Immature natural killer cell (primary cell): ENCODE measurements at regions not wholly inside any gene's neighbourhood (a gene's known extent, or its start where the extent isn't known, plus 50 kb on each side); places are given as distances from the start of the nearest gene placed in this dataset.
"Not testable (repeated sequence)": the region's sequence is repeated elsewhere in the genome, so short reads cannot be mapped to it uniquely, and the experiment has no call there.

ENCODE experiments used
- DNase-seq, 3 donors: peaks; one replicate each; pipeline ENCODE4 v3.0.0; 2022; ENCODE audit warnings: mixed read lengths in 1 of 3
- H3K27ac Mint-ChIP-seq, 6 donors: one replicate each; pipeline ENCODE4 v1.8.0; 2020; ENCODE audit warnings: mixed read lengths in 6 of 6, mild to moderate bottlenecking in 5 of 6, inconsistent platforms in 4 of 6, moderate library complexity in 3 of 6
- H3K27me3 Mint-ChIP-seq, 3 donors: one replicate each; pipeline ENCODE4 v1.8.0; 2020 to 2021; ENCODE audit warnings: low read depth in 3 of 3, mild to moderate bottlenecking in 3 of 3, mixed read lengths in 3 of 3, moderate library complexity in 3 of 3, inconsistent platforms in 1 of 3
- H3K36me3 Mint-ChIP-seq, 3 donors: one replicate each; pipeline ENCODE4 v1.8.0; 2020; ENCODE audit warnings: mixed read lengths in 3 of 3, inconsistent platforms in 2 of 3, mild to moderate bottlenecking in 2 of 3
- H3K4me1 Mint-ChIP-seq, 2 donors: one replicate each; pipeline ENCODE4 v1.8.0; 2020; ENCODE audit warnings: inconsistent platforms in 2 of 2, mild to moderate bottlenecking in 2 of 2, mixed read lengths in 2 of 2, moderate library complexity in 1 of 2
- H3K4me3 Mint-ChIP-seq, 5 donors: one replicate each; pipeline ENCODE4 v1.8.0; 2020; ENCODE audit warnings: mild to moderate bottlenecking in 5 of 5, mixed read lengths in 5 of 5, inconsistent platforms in 3 of 5, moderate library complexity in 3 of 5
- H3K9me3 Mint-ChIP-seq, 6 donors: one replicate each; pipeline ENCODE4 v1.8.0; 2020; ENCODE audit warnings: mild to moderate bottlenecking in 6 of 6, mixed read lengths in 6 of 6, inconsistent platforms in 4 of 6, moderate library complexity in 3 of 6

GRCh38 chr2:220586980-220587530, 959.6 kb downstream of the SLC4A3 start:
- Mint-ChIP-seq H3K4me3 (no peak overlapping the region), H3K27me3 (peaks cover 0 to 3% (median 2%) of the 10 kb centered on the region in 3 donors), H3K9me3 (peaks cover 0 to 7% (median 0%) of the 10 kb centered on the region in 6 donors), H3K4me1 (no peaks in the 10 kb centered on the region), H3K36me3 (no peaks in the 10 kb centered on the region), H3K27ac (no peak overlapping the region)
- no peak for DNase-seq

- Mint-ChIP-seq H3K27me3 (peaks cover 0 to 2% (median 0%) of the 10 kb centered on the region in 3 donors), H3K4me1 (no peaks in the 10 kb centered on the region), H3K4me3 (no peak overlapping the region), H3K27ac (no peak overlapping the region), H3K9me3 (peaks cover 0 to 7% (median 0%) of the 10 kb centered on the region in 6 donors), H3K36me3 (no peaks in the 10 kb centered on the region)
- DNase-seq = no peak
Measured at GRCh38 chr2:220588148-220588547, 960.7 kb downstream of the SLC4A3 start.

GRCh38 chr2:220590476-220590875, 963.0 kb downstream of the SLC4A3 start:
- H3K9me3 Mint-ChIP-seq = peaks cover 0 to 6% (median 0%) of the 10 kb centered on the region in 6 donors
- no peak overlapping the region for H3K27ac Mint-ChIP-seq
- peaks cover 0 to 3% (median 2%) of the 10 kb centered on the region in 3 donors for H3K27me3 Mint-ChIP-seq
- H3K36me3 Mint-ChIP-seq = no peaks in the 10 kb centered on the region
- no peak overlapping the region for H3K4me3 Mint-ChIP-seq
- H3K4me1 Mint-ChIP-seq = no peaks in the 10 kb centered on the region
- DNase-seq = no peak

GRCh38 chr2:220593526-220593925, 966.1 kb downstream of the SLC4A3 start:
- Mint-ChIP-seq H3K4me3 (no peak overlapping the region), H3K36me3 (no peaks in the 10 kb centered on the region), H3K4me1 (no peaks in the 10 kb centered on the region), H3K27ac (no peak overlapping the region), H3K27me3 (peaks cover 0 to 2% (median 2%) of the 10 kb centered on the region in 3 donors), H3K9me3 (no peaks in the 10 kb centered on the region)
- no peak for DNase-seq

- Mint-ChIP-seq H3K9me3 (peaks cover 0 to 9% (median under 1%) of the 10 kb centered on the region in 6 donors), H3K27me3 (peaks cover 0 to 1% (median 0%) of the 10 kb centered on the region in 3 donors), H3K4me1 (no peaks in the 10 kb centered on the region), H3K4me3 (no peak overlapping the region), H3K36me3 (no peaks in the 10 kb centered on the region), H3K27ac (no peak overlapping the region)
- DNase-seq = no peak
Measured at GRCh38 chr2:220601674-220602073, 970.4 kb downstream of the EPHA4 start.

- H3K4me1 Mint-ChIP-seq, H3K36me3 Mint-ChIP-seq, DNase-seq, H3K27ac Mint-ChIP-seq, H3K9me3 Mint-ChIP-seq, H3K27me3 Mint-ChIP-seq, H3K4me3 Mint-ChIP-seq: not testable (repeated sequence)
Measured at GRCh38 chr2:220613004-220613403, 959.1 kb downstream of the EPHA4 start.

GRCh38 chr2:220614064-220614463, 958.0 kb downstream of the EPHA4 start:
- Mint-ChIP-seq H3K27ac (no peak overlapping the region), H3K9me3 (peaks cover 0 to 5% (median 0%) of the 10 kb centered on the region in 6 donors), H3K4me3 (no peak overlapping the region), H3K27me3 (no peaks in the 10 kb centered on the region), H3K36me3 (no peaks in the 10 kb centered on the region), H3K4me1 (no peaks in the 10 kb centered on the region)
- no peak for DNase-seq

GRCh38 chr2:220619525-220620220, 952.4 kb downstream of the EPHA4 start:
- Mint-ChIP-seq H3K4me3 (no peak overlapping the region), H3K4me1 (no peaks in the 10 kb centered on the region), H3K9me3 (peaks cover 0 to 7% (median 3%) of the 10 kb centered on the region in 6 donors), H3K27ac (no peak overlapping the region), H3K27me3 (peaks cover 0 to 3% (median 2%) of the 10 kb centered on the region in 3 donors), H3K36me3 (peaks cover 0 to 3% (median 0%) of the 10 kb centered on the region in 3 donors)
- no peak for DNase-seq

- DNase-seq = no peak
- no peak overlapping the region for H3K4me3 Mint-ChIP-seq
- peaks cover 0 to 3% (median 0%) of the 10 kb centered on the region in 6 donors for H3K9me3 Mint-ChIP-seq
- no peaks in the 10 kb centered on the region for H3K27me3 Mint-ChIP-seq
- no peak overlapping the region for H3K27ac Mint-ChIP-seq
- no peaks in the 10 kb centered on the region for H3K36me3 Mint-ChIP-seq
- no peaks in the 10 kb centered on the region for H3K4me1 Mint-ChIP-seq
Measured at GRCh38 chr2:220626603-220627002, 945.5 kb downstream of the EPHA4 start.

GRCh38 chr2:220628252-220628651, 943.9 kb downstream of the EPHA4 start:
- no peak for DNase-seq
- Mint-ChIP-seq H3K36me3 (no peaks in the 10 kb centered on the region), H3K9me3 (peaks cover 0 to 3% (median 0%) of the 10 kb centered on the region in 6 donors), H3K27me3 (no peaks in the 10 kb centered on the region), H3K27ac (no peak overlapping the region), H3K4me1 (no peaks in the 10 kb centered on the region), H3K4me3 (no peak overlapping the region)

- Mint-ChIP-seq H3K27me3 (peaks cover 0 to 5% (median 2%) of the 10 kb centered on the region in 3 donors), H3K4me3 (no peak overlapping the region), H3K27ac (no peak overlapping the region), H3K9me3 (no peaks in the 10 kb centered on the region), H3K36me3 (no peaks in the 10 kb centered on the region), H3K4me1 (no peaks in the 10 kb centered on the region)
- no peak for DNase-seq
Measured at GRCh38 chr2:220641137-220641536, 931.0 kb downstream of the EPHA4 start.

GRCh38 chr2:220646424-220646823, 925.7 kb downstream of the EPHA4 start:
- Mint-ChIP-seq H3K27me3 (peaks cover 2 to 5% (median 4%) of the 10 kb centered on the region in 3 donors), H3K4me3 (no peak overlapping the region), H3K4me1 (no peaks in the 10 kb centered on the region), H3K27ac (no peak overlapping the region), H3K36me3 (no peaks in the 10 kb centered on the region), H3K9me3 (no peaks in the 10 kb centered on the region)
- DNase-seq = no peak

GRCh38 chr2:220648628-220649027, 923.5 kb downstream of the EPHA4 start:
- no peak for DNase-seq
- Mint-ChIP-seq H3K4me3 (no peak overlapping the region), H3K4me1 (no peaks in the 10 kb centered on the region), H3K36me3 (no peaks in the 10 kb centered on the region), H3K27ac (no peak overlapping the region), H3K9me3 (no peaks in the 10 kb centered on the region), H3K27me3 (peaks cover 2 to 5% (median 2%) of the 10 kb centered on the region in 3 donors)

- no peak for DNase-seq
- Mint-ChIP-seq H3K4me3 (no peak overlapping the region), H3K27ac (no peak overlapping the region), H3K4me1 (no peaks in the 10 kb centered on the region), H3K9me3 (no peaks in the 10 kb centered on the region), H3K27me3 (peaks cover 0 to 8% (median 0%) of the 10 kb centered on the region in 3 donors), H3K36me3 (no peaks in the 10 kb centered on the region)
Measured at GRCh38 chr2:220653776-220654175, 918.3 kb downstream of the EPHA4 start.

- Mint-ChIP-seq H3K36me3 (no peaks in the 10 kb centered on the region), H3K27ac (no peak overlapping the region), H3K9me3 (no peaks in the 10 kb centered on the region), H3K4me1 (no peaks in the 10 kb centered on the region), H3K27me3 (peaks cover 0 to 13% (median 1%) of the 10 kb centered on the region in 3 donors), H3K4me3 (no peak overlapping the region)
- DNase-seq = no peak
Measured at GRCh38 chr2:220654322-220654721, 917.8 kb downstream of the EPHA4 start.
